Dendritic cell treated with granulocyte-macrophage colony-stimulating factor and Interleukin-4, amounts not matched to agents 40 ng/mL and 50 ng/mL, for 4 days (primary cell): ENCODE measurements at regions not wholly inside any gene's neighbourhood (a gene's known extent, or its start where the extent isn't known, plus 50 kb on each side); places are given as distances from the start of the nearest gene placed in this dataset.
"Not testable (repeated sequence)": the region's sequence is repeated elsewhere in the genome, so short reads cannot be mapped to it uniquely, and the experiment has no call there.

Experiments
- H3K27ac Mint-ChIP-seq: one replicate; pipeline ENCODE4 v1.8.0; 2022; ENCODE audit warnings: mild to moderate bottlenecking, mixed read lengths
- H3K27me3 Mint-ChIP-seq: one replicate; pipeline ENCODE4 v1.8.0; 2022; ENCODE audit warnings: mild to moderate bottlenecking, mixed read lengths
- H3K36me3 Mint-ChIP-seq: one replicate; pipeline ENCODE4 v1.8.0; 2022; ENCODE audit warnings: low read depth, mixed read lengths
- H3K4me1 Mint-ChIP-seq: one replicate; pipeline ENCODE4 v1.8.0; 2022; ENCODE audit warnings: low read depth, mixed read lengths
- H3K4me3 Mint-ChIP-seq: one replicate; pipeline ENCODE4 v1.8.0; 2022; ENCODE audit warnings: mild to moderate bottlenecking, moderate library complexity, mixed read lengths
- H3K9me3 Mint-ChIP-seq: one replicate; pipeline ENCODE4 v1.8.0; 2022; ENCODE audit warnings: mixed read lengths
- intact Hi-C: fragments of 100-400 bp; cut with micrococcal nuclease; formaldehyde crosslinking; loops from one replicate; pipeline ENCODE4 v1.15.0; 2022

GRCh38 chr12:18824287-18824686 lies 86.4 kb downstream of the CAPZA3 start:
- intact Hi-C loops = no loop called here
- Mint-ChIP-seq H3K4me3 (peak overlapping the region; percentile 40), H3K27ac (no peak overlapping the region), H3K9me3 (peaks cover 12% of the 10 kb centered on the region), H3K36me3 (no peaks in the 10 kb centered on the region), H3K27me3 (no peaks in the 10 kb centered on the region), H3K4me1 (peaks cover 22% of the 10 kb centered on the region)

DNA sequence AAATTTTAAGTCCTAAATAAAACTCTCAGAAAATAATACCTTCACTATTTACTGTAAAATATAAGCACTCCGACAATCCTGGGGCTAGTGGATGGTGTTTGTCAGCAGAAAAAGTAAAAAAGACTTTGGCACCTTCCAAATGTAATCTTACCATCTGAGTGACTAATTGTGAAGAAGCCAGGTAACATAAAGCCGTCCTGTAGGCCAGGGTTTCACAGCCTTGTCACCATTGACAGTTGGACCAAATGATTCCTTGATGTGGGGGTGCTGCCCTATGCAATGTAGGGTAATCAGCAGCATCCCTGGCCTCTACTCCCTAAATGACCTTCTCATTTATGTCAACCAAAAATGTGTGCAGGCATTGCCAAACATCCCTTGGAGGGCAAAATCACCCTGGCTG lies 87.2 kb downstream of the CAPZA3 start:
- no peak overlapping the region for H3K27ac Mint-ChIP-seq
- intact Hi-C loops = no loop called here
- peaks cover 16% of the 10 kb centered on the region for H3K9me3 Mint-ChIP-seq
- H3K4me1 Mint-ChIP-seq = peaks cover 20% of the 10 kb centered on the region
- H3K27me3 Mint-ChIP-seq = no peaks in the 10 kb centered on the region
- H3K4me3 Mint-ChIP-seq = no peak overlapping the region
- no peaks in the 10 kb centered on the region for H3K36me3 Mint-ChIP-seq

DNA sequence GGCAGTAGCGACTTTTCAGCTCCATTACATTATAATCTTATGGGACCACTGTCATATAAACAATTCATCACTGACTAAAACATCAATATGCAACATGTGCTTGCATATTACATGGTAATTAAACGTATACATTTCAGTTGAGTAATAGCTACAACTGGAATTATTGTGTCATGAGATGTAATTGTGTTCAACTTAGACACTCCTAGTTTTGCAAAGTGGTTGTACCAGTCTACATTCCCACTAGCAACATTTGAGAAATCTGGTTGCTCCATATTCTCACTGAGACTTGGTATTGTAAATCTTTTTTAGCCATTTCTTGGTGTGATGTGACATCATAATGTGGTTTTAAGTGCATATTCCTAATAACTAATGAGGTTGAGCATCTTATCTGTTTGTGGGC lies 90.0 kb downstream of the CAPZA3 start:
- Mint-ChIP-seq H3K36me3 (no peaks in the 10 kb centered on the region), H3K27me3 (no peaks in the 10 kb centered on the region), H3K9me3 (peaks cover 16% of the 10 kb centered on the region), H3K27ac (no peak overlapping the region), H3K4me1 (peaks cover 25% of the 10 kb centered on the region), H3K4me3 (no peak overlapping the region)
- intact Hi-C loops = no loop called here

DNA sequence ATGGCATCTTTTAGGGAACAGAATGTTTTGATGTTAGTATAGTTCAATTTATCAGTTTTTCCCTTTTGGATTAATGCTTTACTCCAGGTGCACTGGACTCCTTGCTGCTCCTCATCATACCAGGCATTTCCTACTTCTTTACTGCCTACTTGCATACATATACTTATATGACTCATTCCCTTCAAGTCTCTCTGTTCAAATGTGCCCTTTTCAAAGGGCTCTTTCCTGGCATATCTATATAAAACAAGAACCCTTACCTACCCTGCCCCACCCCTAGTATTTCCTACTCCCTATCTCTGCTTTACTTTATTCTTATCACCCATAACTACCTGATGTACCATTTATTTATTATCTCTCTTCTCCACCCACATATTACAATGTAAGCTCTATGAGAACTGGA lies 90.6 kb downstream of the CAPZA3 start:
- Mint-ChIP-seq H3K27me3 (no peaks in the 10 kb centered on the region), H3K4me3 (no peak overlapping the region), H3K9me3 (peaks cover 16% of the 10 kb centered on the region), H3K4me1 (peaks cover 24% of the 10 kb centered on the region), H3K36me3 (no peaks in the 10 kb centered on the region), H3K27ac (no peak overlapping the region)
- intact Hi-C loops = no loop called here

- Mint-ChIP-seq H3K9me3 (peaks cover 16% of the 10 kb centered on the region), H3K27me3 (no peaks in the 10 kb centered on the region), H3K36me3 (no peaks in the 10 kb centered on the region), H3K4me3 (no peak overlapping the region), H3K27ac (no peak overlapping the region), H3K4me1 (peaks cover 19% of the 10 kb centered on the region)
- intact Hi-C loops = no loop called here
Measured at GRCh38 chr12:18828987-18829386, 91.1 kb downstream of the CAPZA3 start.

DNA sequence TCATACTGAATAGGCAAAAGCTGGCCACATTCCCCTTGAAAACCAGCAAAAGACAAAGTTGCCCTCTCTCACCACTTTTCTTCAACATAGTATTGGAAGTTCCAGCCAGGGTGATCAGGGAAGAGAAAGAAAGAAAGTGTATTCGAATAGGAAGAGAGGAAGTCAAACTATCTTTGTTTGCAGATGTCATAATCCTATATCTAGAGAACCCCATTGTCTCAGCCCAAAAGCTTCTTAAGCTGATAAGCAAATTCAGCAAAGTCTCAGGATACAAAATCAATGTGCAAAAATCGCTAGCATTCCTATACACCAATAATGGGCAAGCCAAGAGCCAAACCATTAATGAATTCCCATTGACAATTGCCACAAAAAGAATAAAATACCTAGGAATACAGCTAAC lies 95.0 kb downstream of the CAPZA3 start:
- H3K9me3 Mint-ChIP-seq = peaks cover 16% of the 10 kb centered on the region
- H3K27me3 Mint-ChIP-seq, H3K27ac Mint-ChIP-seq: not testable (repeated sequence)

DNA sequence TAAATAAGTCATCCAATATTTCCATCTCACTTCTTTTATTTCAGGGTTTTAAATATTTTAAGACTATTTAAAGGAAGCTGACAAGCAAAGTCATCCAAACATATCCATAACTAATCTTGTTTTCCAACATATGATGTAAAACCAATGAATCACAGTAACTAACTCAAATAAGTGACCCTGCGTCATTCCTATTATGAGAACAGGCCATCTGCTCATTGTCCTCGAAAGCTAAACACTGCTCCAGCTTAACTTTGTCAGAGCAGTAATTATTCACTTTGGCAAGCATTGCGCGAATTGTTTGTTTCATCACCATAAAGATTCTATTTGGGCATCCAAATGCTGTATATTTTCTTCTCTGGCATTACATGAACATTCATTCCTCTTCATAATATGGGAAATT lies 99.1 kb downstream of the CAPZA3 start:
- peaks cover 2% of the 10 kb centered on the region for H3K27me3 Mint-ChIP-seq
- no peak overlapping the region for H3K4me3 Mint-ChIP-seq
- no peaks in the 10 kb centered on the region for H3K9me3 Mint-ChIP-seq
- no peak overlapping the region for H3K27ac Mint-ChIP-seq
- no peaks in the 10 kb centered on the region for H3K36me3 Mint-ChIP-seq
- H3K4me1 Mint-ChIP-seq = peaks cover 17% of the 10 kb centered on the region
- intact Hi-C loops = no loop called here

More for the DNA sequence above, 95.0 kb downstream of the CAPZA3 start:
- H3K36me3 Mint-ChIP-seq, intact Hi-C loops, H3K4me3 Mint-ChIP-seq: not testable (repeated sequence)
- peaks cover 11% of the 10 kb centered on the region for H3K4me1 Mint-ChIP-seq

GRCh38 chr12:18837505-18837904 lies 99.6 kb downstream of the CAPZA3 start:
- H3K4me3 Mint-ChIP-seq = no peak overlapping the region
- intact Hi-C loops = no loop called here

GRCh38 chr12:18840997-18841396 lies 103.1 kb downstream of the CAPZA3 start:
- H3K27me3 Mint-ChIP-seq, intact Hi-C loops, H3K27ac Mint-ChIP-seq, H3K4me3 Mint-ChIP-seq, H3K9me3 Mint-ChIP-seq, H3K36me3 Mint-ChIP-seq: not testable (repeated sequence)
- peaks cover 21% of the 10 kb centered on the region for H3K4me1 Mint-ChIP-seq

More at GRCh38 chr12:18837505-18837904, 99.6 kb downstream of the CAPZA3 start:
- Mint-ChIP-seq H3K36me3 (no peaks in the 10 kb centered on the region), H3K9me3 (no peaks in the 10 kb centered on the region), H3K27ac (no peak overlapping the region), H3K4me1 (peaks cover 21% of the 10 kb centered on the region), H3K27me3 (peaks cover 2% of the 10 kb centered on the region)

DNA sequence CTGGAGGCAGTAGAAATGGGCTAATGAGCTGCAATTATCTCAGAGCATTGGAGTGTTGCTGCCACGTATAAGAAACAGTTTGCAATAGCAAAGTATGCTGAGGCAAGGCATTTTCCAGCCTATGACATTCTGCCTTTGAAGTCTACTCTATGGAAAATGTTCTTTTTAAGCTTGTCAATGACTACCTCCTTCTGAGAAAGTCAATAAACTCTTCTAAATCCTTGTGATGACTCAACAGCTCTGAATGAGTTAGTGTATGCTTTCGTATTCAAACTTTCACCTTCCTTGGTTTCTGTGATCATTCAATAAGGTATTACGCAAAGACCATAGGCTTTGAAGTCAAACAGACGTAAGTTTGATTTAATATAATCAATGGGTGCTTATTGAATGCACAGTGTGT lies 111.2 kb downstream of the CAPZA3 start:
- H3K27me3 Mint-ChIP-seq = no peaks in the 10 kb centered on the region
- intact Hi-C loops = no loop called here
- no peak overlapping the region for H3K4me3 Mint-ChIP-seq
- H3K9me3 Mint-ChIP-seq = no peaks in the 10 kb centered on the region
- no peaks in the 10 kb centered on the region for H3K36me3 Mint-ChIP-seq
- no peak overlapping the region for H3K27ac Mint-ChIP-seq
- H3K4me1 Mint-ChIP-seq = no peaks in the 10 kb centered on the region

- no peaks in the 10 kb centered on the region for H3K9me3 Mint-ChIP-seq
- no peaks in the 10 kb centered on the region for H3K27me3 Mint-ChIP-seq
- no peaks in the 10 kb centered on the region for H3K36me3 Mint-ChIP-seq
- no peaks in the 10 kb centered on the region for H3K4me1 Mint-ChIP-seq
- intact Hi-C loops = no loop called here
- no peak overlapping the region for H3K27ac Mint-ChIP-seq
- no peak overlapping the region for H3K4me3 Mint-ChIP-seq
Measured at GRCh38 chr12:18849761-18850160, 111.8 kb downstream of the CAPZA3 start.

DNA sequence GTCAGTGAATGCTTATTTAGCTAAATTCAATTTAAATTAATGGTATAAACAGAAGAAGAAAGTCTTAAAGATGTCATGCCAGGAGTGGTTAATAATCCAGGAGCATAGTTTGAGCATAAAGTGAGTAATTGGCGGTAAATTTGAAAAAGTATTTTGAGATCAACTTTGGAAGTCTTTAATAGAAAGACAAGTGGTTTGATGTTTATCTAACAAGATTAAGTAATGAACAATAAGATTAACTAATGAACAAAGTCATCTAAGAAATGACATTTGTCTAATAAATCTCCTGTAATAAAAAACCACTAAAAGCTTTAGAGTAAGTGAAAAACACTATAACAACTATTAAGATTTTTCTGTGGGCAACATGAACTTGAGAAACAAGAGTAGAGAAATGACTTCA lies 112.8 kb downstream of the CAPZA3 start:
- H3K36me3 Mint-ChIP-seq = no peaks in the 10 kb centered on the region
- H3K27me3 Mint-ChIP-seq = no peaks in the 10 kb centered on the region
- no peaks in the 10 kb centered on the region for H3K4me1 Mint-ChIP-seq
- H3K27ac Mint-ChIP-seq = no peak overlapping the region
- intact Hi-C loops = no loop called here
- no peaks in the 10 kb centered on the region for H3K9me3 Mint-ChIP-seq
- H3K4me3 Mint-ChIP-seq = no peak overlapping the region

DNA sequence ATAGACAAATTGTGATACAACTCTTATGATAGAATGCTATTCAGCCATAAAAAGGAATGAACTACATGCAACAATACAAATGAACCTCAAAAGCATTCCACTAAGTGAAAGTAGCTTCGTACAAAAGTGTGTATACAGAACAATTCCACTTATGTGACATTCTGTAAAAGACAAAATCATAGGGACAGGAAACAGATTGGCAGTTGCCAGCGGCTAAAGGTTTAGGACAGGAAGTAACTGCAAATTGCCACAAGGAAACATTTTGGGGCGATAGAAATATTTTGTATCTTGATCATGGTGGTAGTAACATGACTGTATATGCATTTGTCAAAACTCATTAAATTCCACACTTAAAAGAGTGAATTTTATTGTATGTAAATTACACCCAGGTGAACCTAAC lies 113.4 kb downstream of the CAPZA3 start:
- Mint-ChIP-seq H3K36me3 (no peaks in the 10 kb centered on the region), H3K27me3 (no peaks in the 10 kb centered on the region), H3K4me1 (no peaks in the 10 kb centered on the region), H3K27ac (no peak overlapping the region), H3K4me3 (no peak overlapping the region), H3K9me3 (no peaks in the 10 kb centered on the region)
- intact Hi-C loops = no loop called here

GRCh38 chr12:18853570-18854366 lies 115.8 kb downstream of the CAPZA3 start:
- H3K4me3 Mint-ChIP-seq = no peak overlapping the region
- no peaks in the 10 kb centered on the region for H3K4me1 Mint-ChIP-seq
- H3K27ac Mint-ChIP-seq = no peak overlapping the region
- no peaks in the 10 kb centered on the region for H3K9me3 Mint-ChIP-seq
- H3K36me3 Mint-ChIP-seq = no peaks in the 10 kb centered on the region
- intact Hi-C loops = no loop called here
- no peaks in the 10 kb centered on the region for H3K27me3 Mint-ChIP-seq

DNA sequence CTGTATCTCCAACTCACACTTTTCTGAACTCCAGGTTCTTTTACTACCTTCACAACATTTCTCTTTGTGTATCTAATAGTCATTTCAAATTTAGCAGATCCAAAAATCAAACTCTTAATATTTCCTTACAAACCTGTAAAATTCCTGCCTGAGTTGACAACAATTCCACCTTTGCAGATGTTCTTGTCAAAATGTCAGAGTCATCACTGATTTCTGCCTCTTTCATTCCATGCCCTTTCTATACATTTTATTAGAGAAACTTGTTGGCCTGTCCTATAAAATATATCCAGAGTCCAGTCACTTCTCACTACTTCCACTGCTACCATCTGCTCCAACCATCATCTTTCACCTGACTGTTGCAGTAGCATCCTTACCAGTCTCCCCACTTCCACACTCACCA lies 119.7 kb downstream of the CAPZA3 start:
- Mint-ChIP-seq H3K4me3 (no peak overlapping the region), H3K9me3 (no peaks in the 10 kb centered on the region), H3K27ac (no peak overlapping the region), H3K36me3 (no peaks in the 10 kb centered on the region), H3K4me1 (no peaks in the 10 kb centered on the region), H3K27me3 (no peaks in the 10 kb centered on the region)
- intact Hi-C loops = no loop called here
